SKM-1 (cell line): ENCODE measurements at regions not wholly inside any gene's neighbourhood (a gene's known extent, or its start where the extent isn't known, plus 50 kb on each side); places are given as distances from the start of the nearest gene placed in this dataset.
A peak's percentile ranks its signal among the peaks of the same experiment; 100 is the strongest.

Source experiments
- DNase-seq: peaks from one replicate; lab custom pipeline; 2025; ENCODE audit not compliant: unreplicated experiment; lab: John Stamatoyannopoulos, UW

- DNase-seq, result no peak
These were observed 119.9 kb upstream of the NCOR2 start for GRCh38 chr12:124687174-124687902.

GRCh38 chr12:124686370-124687173, 119.2 kb upstream of the NCOR2 start:
- no peak for DNase-seq

GRCh38 chr12:124685689-124686369, 118.4 kb upstream of the NCOR2 start:
- DNase-seq, result no peak

DNA sequence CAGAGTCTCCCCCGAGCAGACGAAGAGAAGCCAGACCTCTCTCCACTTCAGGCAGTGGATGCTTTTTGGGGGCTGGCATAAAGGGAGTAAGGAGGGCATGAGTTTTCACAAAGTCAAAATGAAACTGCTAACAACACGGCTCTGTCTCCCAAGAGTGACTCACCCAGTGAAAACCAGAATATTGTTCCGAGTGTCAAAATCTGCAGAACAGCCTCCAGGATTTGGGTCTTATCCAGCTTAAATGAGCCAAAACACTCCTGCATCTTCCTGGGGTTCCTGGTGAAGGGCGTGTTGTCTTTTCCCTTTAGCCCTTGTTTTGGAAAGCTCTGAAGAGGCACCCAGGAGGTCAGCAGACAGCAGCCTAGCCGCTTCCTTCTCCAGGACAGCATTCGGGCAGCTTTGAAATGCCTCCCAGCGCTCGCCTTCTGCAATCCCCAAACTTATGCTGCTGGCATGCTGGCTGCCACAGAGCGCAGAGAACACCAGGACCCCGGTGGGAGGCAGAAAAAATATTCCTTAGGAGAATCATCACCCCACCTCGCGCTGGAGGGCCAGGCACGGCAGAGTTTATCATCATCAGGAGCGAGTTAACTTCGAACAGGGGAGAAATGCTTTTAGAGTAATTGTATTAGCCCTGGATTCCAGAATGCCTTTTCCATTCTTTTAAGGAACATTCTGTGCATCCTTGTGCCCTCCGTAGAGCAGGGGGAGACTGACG, 117.7 kb upstream of the NCOR2 start:
- no peak for DNase-seq

DNA sequence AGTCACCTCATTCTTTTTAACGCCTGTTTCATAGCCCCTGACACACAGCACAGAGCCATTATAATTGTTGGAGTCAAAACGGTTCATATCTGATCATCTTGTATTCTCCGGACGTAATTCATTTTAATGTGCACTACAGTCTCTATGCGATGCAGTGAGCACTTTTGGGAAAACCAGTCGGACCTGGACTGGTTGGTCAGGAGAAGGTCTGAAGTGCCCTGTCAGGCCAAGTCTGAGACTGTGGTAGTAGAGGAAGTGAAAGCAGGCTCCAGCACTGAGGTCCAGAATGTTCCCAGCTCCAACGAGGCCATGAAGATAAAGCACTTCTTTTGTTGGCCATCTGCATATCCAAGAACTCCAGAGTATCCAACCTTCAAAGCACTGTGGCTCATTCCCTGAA, 117.1 kb upstream of the NCOR2 start:
- no peak for DNase-seq

GRCh38 chr12:124683152-124684124, 116.0 kb upstream of the NCOR2 start:
- no peak for DNase-seq

GRCh38 chr12:124682425-124683151, 115.2 kb upstream of the NCOR2 start:
- DNase-seq, result no peak

DNA sequence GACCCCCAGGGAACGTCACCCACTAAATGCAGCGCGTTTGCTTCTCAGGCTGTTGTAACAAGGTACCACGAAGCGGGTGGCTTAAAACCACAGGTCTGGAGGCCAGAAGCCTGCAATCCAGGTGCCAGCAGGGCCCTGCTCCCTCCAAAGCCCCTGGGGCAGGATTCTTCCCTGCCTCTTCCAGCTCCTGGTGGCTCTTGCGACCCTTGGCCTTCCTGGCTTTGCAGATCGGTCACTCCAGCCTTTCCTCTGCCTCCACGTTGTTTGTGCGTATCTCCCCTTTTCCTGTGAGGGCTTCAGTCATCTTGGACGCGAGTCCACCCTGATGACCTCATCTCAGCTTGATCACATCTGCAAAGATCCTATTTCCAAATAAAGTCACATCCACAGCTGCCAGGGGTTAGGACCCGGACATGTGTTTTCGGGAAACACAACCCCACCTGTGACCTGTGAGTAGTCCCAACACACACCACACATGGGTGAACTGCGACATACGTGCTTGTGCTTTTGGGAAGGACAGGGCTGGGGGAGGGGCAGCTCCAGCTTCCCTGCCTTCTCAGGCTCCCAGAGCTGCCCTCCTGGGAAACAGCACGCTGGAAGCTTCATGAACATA, 114.5 kb upstream of the NCOR2 start:
- DNase-seq, result no peak

- DNase-seq, result peak; percentile 66
These were observed 113.7 kb upstream of the NCOR2 start for GRCh38 chr12:124680863-124681778.

- DNase-seq, result no peak
These were observed 112.3 kb upstream of the NCOR2 start for GRCh38 chr12:124679533-124680371.

GRCh38 chr12:124679047-124679446, 111.6 kb upstream of the NCOR2 start:
- no peak for DNase-seq

- no peak for DNase-seq
These were observed 111.0 kb upstream of the NCOR2 start for GRCh38 chr12:124678421-124678893.

DNA sequence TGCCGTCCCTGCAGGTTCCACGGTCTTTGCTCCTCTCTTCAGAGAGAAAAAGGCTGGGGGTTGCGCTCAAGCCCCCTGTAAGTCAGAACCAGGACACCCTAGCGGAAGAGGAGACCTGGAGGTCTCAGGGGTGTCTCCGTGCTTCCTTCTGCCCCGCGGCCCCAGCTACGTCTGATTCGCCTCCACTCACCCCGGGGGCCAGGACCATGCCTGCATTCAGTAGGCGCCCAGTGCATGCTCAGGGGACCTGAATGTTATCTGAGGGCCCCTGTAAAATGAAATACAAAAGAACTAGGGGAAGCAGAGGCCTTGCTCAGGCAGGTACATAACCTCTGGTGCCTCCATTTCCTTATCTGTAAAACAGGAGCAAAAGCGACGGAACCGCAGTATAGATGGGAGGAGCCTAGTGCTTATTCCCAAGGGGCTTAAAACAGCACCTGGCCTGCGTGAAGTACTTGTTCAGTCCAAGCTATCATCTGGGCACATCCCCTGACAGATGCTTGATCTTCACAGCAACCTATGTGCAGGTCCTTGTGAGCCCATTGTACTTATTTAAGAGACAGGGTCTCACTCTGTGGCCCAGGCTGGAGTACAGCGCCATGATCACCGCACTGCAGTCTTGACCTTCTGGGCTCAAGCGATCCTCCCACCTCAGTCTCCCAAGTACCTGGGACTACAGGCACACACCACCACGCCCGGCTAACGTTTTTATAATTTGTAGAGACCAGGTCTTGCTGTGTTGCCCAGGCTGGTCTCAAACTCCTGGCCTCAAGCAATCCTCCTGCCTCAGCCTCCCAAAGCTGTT, 110.3 kb upstream of the NCOR2 start:
- DNase-seq, result no peak

DNA sequence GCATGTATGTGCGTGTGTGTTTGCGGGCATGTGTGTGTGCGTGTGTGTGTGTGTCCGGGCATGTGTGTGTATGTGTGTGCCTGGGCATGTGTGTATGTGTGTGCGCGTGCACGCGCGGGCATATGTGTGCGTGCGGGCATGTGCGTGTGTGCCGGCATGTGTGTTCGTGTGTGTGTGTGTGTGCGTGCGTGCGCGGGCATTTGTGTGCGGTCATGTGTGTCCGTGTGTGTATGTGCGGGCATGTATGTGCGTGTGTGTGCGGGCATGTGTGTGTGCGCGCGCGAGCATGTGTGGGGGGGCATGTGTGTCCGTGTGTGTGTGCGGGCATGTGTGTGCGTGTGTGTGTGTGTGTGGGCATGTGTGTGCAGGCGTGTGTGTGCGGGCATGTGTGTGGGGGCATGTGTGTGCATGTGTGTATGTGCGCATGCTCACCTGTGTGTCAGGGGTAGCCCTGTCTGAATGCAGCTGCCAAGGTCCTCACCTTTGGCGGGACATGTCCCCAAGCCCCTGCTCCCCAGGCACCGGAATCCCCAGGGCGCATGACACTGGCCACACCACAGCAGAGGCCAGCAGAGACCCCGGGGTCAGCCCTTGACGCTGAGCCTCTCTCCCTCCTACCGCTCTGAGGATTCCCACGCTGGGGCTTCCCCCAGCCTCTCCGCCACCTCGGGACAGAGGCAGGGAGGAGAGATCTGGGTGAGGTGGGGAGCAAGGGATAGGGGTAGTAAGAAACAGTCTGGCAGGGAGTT, 109.5 kb upstream of the NCOR2 start:
- no peak for DNase-seq
